ENCODE measurements at regions not wholly inside any gene's neighbourhood (a gene's known extent, or its start where the extent isn't known, plus 50 kb on each side); places are given as distances from the start of the nearest gene placed in this dataset.

DNA sequence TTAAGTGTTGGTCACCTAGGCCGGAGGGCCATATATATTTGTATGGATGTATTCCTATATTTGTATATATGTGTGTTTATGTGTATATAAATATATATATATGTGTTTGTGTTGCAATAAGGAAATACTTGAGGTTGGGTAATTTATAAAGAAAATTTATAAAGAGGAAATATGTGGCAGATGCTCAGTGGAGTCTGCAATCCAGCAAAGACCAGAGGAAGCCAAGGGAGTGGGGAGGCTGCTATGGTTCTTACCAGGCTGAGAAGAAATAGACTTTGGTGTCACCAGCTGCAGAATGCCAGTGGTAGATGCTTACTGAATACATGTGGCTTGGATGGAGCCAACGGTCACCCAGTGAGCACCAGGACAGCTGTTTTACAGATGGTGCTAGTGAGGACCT lies 97.4 kb upstream of the ELOVL5 start:
- H3K27ac ChIP-seq, result no peak overlapping the region
- no peak overlapping the region for H3K4me3 ChIP-seq
- TF ChIP-seq, protein P1, sequence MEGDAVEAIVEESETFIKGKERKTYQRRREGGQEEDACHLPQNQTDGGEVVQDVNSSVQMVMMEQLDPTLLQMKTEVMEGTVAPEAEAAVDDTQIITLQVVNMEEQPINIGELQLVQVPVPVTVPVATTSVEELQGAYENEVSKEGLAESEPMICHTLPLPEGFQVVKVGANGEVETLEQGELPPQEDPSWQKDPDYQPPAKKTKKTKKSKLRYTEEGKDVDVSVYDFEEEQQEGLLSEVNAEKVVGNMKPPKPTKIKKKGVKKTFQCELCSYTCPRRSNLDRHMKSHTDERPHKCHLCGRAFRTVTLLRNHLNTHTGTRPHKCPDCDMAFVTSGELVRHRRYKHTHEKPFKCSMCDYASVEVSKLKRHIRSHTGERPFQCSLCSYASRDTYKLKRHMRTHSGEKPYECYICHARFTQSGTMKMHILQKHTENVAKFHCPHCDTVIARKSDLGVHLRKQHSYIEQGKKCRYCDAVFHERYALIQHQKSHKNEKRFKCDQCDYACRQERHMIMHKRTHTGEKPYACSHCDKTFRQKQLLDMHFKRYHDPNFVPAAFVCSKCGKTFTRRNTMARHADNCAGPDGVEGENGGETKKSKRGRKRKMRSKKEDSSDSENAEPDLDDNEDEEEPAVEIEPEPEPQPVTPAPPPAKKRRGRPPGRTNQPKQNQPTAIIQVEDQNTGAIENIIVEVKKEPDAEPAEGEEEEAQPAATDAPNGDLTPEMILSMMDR (IDR thresholded peaks at IDR 0.05), result no peak
- DNase-seq (ENCODE audit: low spot score), result no peak

DNA sequence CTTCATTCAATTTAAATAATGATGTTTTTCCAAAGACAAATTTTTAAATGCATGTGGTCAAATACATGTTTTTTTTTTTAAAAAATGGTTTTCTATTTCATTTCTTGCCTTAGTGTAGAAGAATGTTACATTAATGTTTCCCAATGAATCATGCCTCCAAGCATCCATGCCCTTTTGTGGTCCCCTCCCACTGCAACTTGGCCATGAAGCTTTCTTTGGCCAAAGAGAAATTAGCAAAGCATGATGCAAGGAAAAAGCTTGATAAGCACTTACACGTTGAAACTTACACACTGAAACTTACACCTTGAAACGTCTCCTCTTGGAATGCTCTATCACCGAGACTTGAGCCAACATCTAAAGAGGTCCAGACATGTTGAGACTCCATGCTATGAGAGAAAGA lies 93.0 kb upstream of the ELOVL5 start:
- no peak overlapping the region for H3K27ac ChIP-seq
- no peak overlapping the region for H3K4me3 ChIP-seq
- no peak for DNase-seq (ENCODE audit: low spot score)
- TF ChIP-seq, protein P1 (IDR thresholded peaks at IDR 0.05), result no peak

DNA sequence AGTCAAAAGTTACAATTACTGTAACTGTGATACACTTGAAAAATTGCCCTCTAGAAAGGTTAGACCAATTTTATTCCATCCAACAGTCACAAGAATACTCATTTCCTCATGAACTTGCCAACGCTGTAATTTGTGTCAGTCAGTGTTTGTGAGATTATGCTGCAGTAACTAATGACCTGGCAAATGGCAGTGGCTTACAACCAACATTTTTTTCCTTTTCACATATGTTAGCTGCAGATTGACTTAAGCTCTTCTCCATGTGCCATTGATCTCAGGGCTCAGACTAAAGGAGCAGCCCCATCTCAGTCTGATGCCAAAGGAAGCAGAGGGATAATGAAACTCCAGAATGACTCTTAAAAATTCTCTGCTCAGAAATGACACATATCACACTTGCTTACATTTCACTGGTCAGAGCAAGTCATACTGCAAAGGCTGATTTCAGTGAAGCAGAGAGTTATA lies 92.3 kb upstream of the ELOVL5 start:
- TF ChIP-seq, protein P1 (IDR thresholded peaks at IDR 0.05), result no peak
- Histone ChIP-seq H3K4me3 (no peak overlapping the region), H3K27ac (peak overlapping the region in 1 of 2 donors; percentile 40)
- DNase-seq (ENCODE audit: low spot score), result no peak

DNA sequence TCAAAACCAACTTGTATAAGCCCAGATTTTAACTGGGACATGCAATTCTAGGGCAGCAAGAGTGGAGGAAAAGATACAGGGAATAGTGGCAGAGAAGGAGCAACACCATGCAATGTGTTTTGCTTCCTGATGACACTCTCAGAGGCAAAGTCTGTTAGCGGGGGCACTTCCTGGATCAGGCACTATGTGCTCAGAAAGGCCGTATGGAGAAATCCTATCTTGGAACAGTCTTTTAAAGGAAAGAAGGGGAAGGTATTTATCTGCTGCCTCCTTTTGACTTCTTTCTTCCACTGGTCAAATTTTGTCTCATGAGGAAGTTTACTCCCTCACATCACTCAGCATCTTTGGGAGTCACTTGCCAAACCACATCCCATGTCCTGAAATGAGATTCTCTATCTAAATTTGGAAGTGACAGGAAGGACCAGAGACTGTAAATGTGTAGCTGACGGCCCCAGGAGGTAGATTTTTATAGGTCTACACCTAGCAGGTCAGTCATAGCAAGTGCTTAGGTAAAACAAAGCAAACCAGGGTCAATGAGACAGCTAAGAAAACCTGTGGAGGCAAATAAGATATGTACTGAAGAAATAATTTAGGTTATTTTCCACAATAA lies 91.7 kb upstream of the ELOVL5 start:
- DNase-seq (ENCODE audit: low spot score), result no peak
- Histone ChIP-seq H3K27ac (peak overlapping the region in 1 of 2 donors; percentile 40), H3K4me3 (no peak overlapping the region)
- TF ChIP-seq, protein P1 (IDR thresholded peaks at IDR 0.05), result no peak

GRCh38 chr6:53439556-53439955 lies 90.8 kb upstream of the ELOVL5 start:
- DNase-seq (ENCODE audit: low spot score), result no peak
- Histone ChIP-seq H3K27ac (no peak overlapping the region), H3K4me3 (no peak overlapping the region)
- TF ChIP-seq, protein P1 (IDR thresholded peaks at IDR 0.05), result no peak

GRCh38 chr6:53437557-53438202 lies 88.9 kb upstream of the ELOVL5 start:
- no peak for DNase-seq (ENCODE audit: low spot score)
- TF ChIP-seq, protein P1 (IDR thresholded peaks at IDR 0.05), result no peak
- Histone ChIP-seq H3K27ac (no peak overlapping the region), H3K4me3 (no peak overlapping the region)
